ENCODE measurements at regions not wholly inside any gene's neighbourhood (a gene's known extent, or its start where the extent isn't known, plus 50 kb on each side); places are given as distances from the start of the nearest gene placed in this dataset.
A peak's percentile ranks its signal among the peaks of the same experiment; 100 is the strongest.

DNA sequence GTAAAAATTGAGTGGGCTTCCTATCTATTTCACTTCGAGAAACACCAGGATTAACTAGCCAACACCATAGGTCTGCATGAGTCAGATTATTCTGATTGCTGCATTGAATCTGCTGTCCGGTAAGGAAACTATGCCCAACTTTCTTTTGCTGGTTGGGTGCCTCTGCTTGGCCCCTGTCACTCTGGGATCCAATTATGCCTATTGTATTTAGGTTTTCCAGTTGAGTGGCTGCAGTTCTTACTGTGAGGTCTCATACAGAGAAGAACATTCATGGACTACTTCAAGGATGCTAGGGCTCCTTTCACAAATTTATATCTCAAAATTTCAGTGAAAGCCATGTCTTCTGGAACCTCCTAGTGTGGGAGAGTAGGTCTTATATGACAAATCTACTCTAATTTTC, 215.1 kb upstream of the SORCS1 start:
- DNase-seq: no peak

DNA sequence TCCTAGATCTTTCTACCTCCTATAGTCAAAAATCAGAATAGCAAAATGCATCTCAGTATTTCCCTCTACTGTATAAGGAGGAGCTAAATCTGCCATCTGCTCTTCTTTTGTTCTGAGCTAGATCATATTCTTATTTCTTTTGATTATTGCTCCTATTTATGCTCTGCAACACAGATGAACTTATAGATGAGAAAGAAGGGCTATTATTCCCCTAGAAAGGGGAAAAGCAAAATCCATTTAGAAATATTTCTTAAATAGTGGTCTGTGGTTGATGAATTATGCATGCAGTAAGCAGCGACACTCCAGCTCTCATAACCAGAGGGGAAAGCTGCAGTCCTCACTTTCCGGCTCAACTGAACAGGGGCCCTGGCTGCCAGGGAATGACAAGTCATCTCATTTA, 207.3 kb upstream of the SORCS1 start:
- peak; percentile 1 for DNase-seq

DNA sequence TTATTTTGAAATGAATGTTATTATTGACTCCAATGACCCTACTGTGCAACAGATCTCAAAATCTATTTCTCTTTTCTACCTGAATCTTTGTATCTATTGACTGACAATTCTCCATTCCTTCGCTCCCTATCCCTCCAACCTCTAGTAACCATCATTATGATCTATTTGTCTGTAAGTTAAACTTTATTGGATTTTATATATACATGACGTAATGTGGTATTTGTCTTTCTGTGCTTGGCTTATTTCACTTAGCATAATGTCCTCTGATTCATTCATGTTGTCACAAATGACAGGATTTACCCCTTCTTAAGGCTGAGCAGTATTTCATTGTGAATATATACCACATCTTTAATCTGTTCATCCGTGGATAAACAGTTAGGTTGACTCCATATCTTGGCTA, 200.4 kb upstream of the SORCS1 start:
- no peak for DNase-seq

DNA sequence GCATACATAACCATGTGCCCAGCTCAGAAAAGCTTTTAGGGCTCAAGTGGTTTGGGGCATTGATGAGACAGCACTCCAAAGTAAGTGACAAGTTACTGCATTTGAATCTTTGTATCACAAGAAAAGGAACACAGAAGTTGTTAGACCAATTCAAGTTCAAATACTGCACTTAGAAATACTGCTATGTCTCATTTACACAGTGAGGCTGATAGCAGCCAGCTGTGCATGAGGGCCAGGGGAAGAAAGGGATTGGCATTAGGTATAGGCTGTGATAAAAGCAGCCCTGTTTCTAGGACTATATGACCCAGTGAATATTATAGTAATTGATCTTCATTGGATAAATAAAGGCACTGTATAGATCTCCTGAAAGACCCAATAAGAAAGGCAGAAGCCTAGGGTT, 197.8 kb upstream of the SORCS1 start:
- no peak for DNase-seq

DNA sequence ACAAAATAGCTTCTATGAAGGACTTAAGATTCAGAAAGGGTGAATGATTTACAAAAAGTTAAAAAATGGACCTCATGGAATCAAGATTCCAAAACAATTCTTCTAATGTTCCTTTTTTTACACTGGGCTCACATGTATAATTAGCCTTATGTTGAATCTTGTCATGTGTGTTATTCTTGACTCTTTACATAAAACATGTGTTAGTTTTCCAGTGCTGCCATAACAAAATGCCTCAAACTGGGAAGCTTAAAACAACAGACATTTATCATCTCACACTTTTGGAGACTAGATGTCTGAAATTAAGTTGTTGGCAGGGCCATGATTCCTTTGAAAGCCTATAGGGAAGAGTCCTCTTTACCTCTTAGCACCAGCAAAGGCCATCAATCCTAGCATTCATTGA, 192.5 kb upstream of the SORCS1 start:
- DNase-seq: no peak

DNA sequence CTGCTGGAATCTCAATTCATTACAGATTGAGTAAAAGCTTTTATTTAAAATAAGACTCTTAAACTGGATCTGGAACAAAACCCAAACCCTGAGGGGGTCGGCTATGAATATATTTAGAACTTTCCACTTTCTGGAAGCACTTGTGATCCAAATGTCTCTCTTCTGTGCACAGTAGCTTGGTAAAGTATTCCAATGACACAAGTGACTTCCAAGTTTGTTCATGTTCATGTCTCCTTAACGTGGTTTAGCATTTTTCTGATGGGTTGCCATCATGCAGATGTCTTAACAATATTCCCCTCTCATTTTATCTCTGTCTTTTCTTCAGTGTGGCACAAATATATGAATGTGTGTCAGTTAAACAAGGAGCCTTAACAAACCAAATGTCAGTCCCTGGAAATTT, 191.9 kb upstream of the SORCS1 start:
- no peak for DNase-seq

DNA sequence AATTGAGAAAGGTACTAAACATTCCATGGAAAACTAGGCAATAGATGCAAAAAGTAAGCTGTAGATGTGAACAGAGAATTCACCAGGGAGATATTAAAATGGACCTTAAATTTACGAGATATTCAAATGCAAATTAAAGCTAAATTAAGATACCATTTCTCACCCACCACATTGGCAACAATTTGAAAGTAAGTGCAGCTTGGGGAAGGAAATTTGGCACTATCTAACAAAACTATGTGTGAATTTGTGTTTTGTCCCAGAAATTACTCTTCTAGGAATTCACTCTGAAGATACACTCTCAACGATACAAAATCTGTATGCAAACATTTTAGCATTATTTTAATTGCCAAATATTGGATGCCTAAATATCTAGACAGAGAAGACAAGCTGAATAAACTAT, 178.2 kb upstream of the SORCS1 start:
- no peak for DNase-seq

DNA sequence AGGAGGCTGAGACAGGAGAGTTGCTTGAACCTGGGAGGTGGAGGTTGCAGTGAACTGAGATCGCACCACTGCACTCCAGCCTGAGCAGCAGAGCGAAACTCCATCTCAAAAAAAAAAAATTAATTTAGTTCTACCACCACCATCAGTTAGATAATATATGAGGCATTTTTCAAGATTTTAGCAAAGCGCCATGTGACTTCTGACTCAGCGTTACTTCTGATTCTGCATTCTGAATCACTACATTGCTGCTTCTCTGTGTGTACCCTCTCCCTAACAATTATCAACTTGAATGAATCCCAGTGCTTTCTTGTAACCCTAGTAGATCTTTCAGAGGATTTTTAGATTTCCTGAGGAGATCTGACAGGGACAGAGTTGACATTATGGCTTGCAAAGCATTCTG, 176.8 kb upstream of the SORCS1 start:
- no peak for DNase-seq

DNA sequence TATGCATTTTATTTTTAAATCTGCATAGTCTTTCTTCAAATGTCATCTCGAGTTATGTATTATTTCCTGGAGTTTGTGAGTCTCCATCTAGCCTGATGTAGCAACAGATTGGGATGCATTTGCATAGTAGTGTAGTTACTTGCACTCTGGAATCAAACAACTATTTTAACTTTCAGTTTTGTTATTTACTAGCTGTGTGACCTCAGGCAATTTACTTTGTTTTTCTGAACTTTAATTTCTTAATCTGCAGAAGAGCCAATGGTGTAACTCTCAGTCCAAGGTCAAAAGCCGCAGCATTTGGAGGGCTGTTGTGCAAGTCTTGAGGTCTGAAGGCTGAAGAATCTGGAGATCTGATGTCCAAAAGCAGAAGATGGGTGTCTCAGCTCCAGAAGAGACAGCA, 175.8 kb upstream of the SORCS1 start:
- no peak for DNase-seq

DNA sequence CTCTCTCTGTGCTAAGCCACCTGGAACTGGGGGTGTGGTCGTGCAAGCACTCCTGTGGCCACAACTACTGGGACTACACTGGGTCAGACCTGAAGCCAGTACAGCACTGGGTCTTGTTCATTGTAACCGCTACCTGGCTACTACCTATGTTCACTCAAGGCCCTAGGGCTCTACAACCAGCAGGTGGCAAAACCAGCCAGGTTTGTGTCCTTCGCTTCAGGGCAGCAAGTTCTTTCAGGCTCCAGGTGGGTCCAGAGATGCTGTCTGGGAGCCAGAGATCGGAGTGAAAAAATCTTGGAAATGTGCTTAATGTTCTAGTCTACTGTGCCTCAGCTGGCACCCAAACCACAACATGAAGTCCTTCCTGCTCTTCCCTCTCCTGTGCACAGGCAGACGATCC, 171.6 kb upstream of the SORCS1 start:
- DNase-seq: no peak

DNA sequence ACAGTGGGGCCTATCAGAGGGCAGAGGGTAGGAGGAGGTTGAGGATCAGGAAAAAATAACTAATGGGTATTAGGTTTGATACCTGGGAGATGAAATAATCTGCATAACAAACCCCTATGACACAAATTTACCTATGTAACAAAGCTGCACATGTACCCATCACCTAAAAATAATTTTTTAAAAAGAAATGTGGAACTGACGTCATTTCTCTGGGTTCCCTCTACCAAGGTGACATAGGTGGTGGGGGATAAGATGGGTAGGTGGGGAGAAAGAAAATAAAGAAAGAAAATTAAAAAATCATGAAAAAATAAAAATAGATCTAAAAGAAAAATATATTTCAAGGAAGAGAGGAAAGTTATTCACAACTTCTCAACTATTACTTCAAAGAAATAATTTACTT, 153.1 kb upstream of the SORCS1 start:
- no peak for DNase-seq

DNA sequence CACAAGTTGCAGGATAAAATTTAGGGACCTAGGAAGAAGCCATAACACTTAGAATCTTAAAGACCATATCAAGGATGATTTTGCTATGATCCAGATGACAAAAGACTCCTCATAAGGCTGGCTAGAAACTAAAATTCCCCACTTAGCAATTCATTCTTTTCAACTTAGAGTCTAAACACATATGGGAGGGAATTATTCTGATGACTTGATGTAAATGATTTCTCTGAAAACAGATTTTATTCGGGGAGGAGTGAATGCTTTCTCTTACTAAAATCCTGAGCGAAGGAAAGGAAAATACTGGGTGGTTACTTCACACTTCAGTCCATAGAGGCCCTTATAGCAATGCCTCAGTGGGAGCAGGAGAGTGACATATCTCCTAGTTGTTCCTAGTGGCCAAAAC, 138.7 kb upstream of the SORCS1 start:
- no peak for DNase-seq

DNA sequence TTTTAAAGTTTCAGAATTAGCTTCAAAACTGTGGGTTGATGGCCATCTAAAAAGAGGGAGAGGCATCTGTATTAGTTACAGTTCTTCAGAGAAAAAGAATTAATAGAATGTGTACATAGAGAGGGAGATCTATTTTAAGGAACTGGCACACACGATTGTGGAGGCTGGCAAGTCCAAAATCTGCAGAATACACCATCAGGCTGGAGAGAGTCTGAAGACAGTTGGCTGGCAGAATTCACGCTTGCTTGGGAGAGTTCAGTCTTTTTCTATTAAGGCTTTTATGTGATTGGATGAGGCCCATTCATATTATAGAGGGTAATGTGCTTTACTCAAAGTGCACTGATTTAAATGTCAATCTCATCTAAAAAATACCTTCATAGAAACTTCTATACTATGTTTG, 135.1 kb upstream of the SORCS1 start:
- no peak for DNase-seq

DNA sequence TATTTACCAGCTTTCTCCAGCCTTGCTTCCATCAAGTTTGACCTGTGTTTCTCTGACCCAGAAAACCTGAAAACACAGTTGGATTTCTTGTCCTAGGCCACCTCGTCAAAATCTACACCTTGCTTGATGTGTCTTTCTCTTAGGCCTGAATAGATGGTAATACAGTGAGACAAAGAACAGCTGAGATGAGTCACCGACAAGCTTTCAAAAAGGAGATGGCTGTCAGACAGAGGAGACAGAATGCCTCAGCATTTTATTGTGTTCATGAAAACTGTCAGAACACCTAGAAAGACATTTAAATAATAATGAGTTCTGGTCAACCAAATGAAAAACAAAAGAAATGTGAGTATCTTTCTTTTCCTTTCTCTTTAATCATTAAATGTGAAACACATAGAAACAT, 119.7 kb upstream of the SORCS1 start:
- DNase-seq: no peak

DNA sequence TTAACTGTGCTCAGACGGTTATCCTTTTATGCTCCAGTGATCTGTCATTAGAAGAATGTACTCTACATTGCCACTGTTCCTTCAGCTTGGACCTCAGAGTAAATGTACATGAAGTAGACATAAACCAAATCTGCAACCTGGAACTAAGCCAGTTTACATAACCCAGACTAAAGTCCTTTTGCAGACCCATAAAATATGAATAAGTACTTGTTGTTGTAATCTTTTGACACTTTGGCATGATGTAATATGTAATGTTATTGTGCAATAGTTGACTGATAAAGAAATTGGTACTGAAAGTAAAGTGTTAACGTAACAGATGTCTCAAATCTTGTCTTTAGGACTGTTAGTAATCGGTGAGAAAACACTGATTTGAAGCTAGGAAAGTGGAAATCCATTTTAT, 115.8 kb upstream of the SORCS1 start:
- no peak for DNase-seq

DNA sequence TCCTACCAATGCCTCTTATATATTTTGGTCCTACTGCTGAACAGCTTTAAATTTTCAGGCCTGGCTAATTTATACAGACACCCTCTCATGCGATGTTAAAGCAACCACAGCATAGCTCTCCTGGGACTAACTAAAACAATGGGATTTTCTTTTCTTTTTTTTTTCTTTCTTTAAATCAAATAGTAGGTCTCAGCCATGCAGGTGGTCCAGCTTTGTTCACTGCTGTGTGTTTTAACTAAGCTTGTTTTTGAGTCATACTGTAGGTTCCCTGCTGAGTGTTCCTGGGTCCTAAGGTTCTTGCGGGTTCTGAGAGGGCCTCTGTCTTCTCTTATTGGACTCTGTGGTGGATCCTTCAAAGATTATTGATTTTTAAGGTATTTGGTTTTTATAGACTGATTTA, 113.1 kb upstream of the SORCS1 start:
- no peak for DNase-seq

DNA sequence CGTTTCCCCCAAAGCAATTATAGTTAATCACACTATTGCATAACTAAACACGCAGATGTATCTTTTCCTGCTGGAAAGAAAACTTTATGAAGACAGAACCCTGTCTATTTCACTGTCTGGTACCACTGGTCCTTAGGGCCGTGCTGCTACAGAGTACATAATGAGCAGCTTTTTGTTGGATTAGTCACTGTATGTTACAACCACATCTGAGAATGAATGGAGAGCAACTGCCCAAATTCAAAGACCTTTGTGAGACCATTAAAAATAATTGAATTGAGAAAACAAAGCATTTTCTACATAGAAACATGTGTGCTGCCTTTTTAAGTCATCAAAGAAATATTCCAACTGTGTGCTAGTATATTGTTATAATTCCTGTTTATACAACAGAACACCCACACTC, 111.3 kb upstream of the SORCS1 start:
- DNase-seq: no peak

DNA sequence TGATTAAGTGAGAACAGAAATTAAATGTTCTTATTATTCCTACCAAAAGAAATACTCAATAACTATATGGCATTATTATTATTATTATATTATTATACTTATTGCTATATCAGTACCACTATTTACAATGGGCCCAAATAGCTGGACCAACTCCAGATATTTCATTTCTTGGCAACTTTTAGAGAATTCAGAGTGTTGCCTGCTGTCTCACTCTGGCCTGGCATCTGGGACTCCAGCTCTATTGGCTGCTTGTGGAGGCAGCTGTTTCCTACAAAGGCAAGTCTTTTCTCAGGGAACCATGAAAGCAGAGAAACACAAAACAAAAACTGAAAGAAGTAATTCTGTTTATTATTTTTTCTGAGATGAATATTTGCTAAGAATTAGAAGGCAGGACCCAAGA, 105.1 kb upstream of the SORCS1 start:
- DNase-seq: no peak

DNA sequence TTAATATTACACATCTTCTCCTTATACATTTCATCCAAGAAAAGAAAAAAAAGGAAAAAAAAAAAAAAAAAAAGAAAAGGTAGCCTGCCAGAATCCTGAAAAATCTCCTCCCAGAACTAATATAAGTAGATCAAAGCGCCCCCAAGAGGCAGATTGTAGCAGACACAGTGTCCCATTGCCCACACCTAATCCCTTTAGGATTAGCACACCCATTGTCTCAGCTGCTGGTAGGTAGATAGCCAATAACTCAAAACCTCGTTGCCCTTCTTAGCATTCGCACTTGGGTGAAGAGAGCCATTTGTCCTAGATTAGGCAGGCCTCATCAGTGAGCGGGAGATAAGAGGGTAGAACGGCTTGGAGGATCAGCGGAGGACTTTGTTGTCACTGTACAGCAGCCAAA, 100.2 kb upstream of the SORCS1 start:
- DNase-seq: no peak

DNA sequence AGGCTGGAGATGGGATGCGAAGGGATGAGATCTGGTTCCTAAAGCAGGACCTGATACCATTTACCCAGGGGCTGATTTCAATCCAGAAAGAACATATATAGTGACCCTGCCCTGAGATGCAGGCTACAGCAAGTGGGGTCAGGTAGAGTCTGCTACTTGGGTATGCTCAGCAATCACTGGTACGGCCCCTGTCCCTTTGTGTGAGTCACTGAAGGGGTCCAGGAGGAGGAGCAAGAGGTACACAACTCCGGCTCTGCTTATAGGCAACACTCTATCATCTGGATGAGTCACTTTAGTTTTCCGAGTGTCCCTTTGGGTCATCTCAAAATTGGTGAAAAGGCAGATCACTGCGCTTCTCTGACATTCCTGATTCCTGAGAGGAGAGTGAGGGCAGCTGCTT, 79.6 kb upstream of the SORCS1 start:
- DNase-seq: no peak

DNA sequence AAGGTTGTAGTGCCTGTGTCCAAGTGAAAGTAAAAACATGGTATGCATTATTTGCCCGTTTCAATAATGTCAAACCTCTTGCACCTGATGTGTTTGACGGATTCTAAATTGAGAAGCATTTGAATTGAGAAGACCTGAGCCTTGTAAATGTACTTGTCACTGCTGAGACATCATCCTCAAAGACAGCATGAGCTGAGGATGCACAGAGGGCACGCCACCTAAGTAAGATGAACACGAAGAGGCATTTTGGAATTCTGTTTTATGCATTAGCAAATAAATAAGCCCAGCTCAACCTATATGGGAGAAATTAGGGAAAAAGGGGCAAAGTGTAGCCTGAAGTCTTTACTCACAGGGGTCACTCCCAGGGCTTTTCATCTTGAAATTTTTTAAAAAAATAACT, 73.8 kb upstream of the SORCS1 start:
- no peak for DNase-seq

DNA sequence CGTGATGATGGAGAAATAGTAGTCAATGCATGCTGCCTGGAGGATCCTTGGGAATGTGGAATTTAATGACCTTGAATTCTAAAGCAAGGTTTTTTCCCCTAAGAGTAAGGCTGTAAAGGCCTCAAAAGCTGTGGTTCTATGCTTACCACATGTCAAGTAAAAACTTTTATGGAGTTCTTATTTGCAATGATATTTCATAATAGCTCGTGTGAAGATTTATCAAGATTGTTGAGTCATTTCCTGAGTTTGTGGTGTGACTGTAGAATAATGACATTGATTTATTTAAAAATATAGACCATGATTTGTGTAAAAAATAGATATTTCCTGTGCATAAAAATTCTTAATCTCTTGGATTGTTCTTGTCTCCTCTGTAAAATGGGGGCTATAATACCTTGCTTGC, 67.5 kb upstream of the SORCS1 start:
- DNase-seq: no peak

DNA sequence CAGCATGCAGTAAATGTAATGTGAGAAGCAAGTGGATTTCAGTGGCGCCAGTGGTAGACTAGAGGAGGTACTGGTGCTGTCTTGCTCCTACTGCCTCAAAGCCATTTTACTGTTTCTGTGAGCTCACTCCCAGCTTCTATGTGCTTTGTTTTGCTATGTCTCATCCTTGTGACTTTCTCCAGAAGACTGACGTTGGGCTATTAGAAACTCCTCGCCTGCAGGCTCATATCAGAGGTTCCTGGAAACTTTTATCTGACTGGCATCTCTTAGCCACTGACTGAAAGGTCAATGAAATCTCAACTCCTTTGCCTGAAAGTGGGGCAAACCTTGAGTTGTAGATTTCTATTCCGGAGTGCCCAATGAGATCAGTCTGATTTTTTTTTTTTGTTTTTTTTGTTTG, 66.4 kb upstream of the SORCS1 start:
- DNase-seq: no peak

DNA sequence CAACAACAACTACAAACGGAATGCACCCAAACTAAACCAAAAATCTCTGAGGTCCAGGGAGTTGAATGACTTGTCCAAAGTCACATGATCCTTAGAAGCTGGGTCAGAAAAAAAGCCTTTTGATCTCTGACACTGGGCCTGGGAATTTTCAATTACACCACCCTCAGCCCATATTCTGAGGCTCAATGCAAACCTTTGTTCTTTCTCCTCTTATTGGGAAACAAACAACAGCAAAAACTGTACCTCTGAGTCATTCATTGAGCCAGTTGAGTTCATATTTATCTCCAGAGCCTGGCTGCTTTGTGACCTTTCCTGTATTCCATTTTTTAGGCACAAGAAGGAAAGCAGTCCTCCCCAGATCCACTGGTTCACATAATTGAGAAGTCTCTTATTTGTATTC, 51.2 kb upstream of the SORCS1 start:
- DNase-seq: no peak
